GM19035 (cell line): ENCODE measurements at regions not wholly inside any gene's neighbourhood (a gene's known extent, or its start where the extent isn't known, plus 50 kb on each side); places are given as distances from the start of the nearest gene placed in this dataset.

Experiments
- ATAC-seq: cut with Tn5 transposase; IDR thresholded peaks from one replicate; pipeline ENCODE4 v1.9.1; 2021; ENCODE audit not compliant: unreplicated experiment

DNA sequence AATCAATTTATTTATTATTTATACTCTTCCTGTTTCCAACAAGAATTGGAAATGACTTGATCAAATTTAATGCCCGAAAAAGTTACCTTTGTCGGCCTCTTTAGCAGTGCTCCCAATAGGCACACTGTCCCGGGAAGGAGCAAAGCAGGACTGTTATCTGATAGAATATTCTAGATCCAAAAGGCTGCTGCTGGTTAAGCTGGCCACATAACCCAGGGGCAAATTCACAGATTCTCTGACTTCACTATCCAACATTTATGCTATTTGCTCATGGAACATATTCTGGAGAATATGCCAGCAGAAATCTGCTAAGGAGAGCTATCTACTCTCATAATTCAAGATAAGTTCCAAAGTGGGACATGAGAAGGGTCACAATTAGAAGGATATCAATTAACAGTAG, 100.2 kb upstream of the DMAC1 start:
- ATAC-seq, result no peak

DNA sequence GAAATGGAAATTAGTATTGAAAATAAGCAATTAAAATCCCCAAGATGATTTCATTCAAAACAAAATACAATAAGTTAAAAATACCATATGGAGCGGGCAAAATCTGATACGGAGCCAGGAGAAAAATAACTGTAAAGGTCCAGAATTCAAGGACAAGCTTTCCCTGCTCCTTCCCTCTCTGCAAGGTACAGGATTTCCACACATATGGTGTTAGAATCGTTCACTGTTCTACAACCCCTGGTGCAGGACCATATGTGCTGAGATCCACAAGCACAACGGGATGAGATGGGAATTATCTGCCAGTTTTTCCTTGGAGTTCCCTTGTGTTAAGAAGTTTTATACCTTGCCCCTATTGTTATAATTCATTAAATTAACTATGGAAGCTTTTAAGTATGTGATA, 94.7 kb upstream of the DMAC1 start:
- no peak for ATAC-seq

DNA sequence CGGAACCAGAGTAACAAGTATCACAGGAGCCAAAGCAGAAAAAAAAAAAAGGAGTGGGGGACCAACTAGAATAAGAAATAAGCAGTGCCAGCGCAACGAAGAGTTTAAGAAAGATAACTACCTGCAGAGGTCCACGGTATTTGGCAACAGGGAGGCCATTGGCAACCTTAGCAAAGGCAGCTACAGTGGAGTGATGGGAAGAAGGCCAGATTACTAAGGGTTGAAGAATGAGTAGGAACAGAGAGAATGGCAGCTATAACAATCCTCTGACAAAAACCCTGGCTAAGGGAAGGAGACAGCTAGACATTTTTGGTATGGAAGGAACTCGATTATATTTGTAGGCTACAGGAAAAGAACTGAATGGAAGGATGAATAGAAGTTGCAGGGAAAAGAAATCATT, 93.4 kb upstream of the DMAC1 start:
- no peak for ATAC-seq

DNA sequence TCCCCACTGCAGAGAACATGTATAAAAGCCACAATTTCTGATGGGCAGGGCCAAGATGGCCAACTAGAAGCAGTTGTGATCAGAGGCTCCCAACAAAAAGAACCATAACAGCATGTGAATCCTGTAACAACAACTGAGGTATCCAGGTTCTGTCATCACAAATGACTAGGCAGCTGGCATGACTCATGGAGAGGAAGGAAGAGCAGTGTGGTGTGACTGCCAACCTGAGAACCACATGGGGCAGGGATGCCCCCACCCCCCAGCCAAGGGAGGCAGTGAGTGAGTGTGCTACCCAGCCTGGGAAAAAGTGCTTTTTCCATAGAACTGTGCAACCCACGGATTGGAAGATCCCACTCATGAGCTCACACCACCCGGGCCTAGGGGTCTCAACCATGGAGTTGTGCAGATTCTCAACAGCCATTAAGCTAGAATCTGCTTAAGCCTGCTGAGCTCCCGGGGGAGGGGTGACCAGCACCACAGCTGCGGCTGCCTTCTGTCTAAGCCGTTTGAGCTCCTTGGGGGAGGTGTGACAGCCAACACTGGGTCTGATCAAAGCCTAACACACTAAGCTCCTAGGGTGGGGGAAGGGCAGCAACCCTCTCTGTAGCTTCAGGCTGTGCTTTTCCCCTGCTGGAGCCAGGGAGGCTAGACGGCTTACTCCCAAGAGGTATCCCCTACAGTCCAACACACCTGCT, 80.1 kb upstream of the DMAC1 start:
- ATAC-seq, result no peak

DNA sequence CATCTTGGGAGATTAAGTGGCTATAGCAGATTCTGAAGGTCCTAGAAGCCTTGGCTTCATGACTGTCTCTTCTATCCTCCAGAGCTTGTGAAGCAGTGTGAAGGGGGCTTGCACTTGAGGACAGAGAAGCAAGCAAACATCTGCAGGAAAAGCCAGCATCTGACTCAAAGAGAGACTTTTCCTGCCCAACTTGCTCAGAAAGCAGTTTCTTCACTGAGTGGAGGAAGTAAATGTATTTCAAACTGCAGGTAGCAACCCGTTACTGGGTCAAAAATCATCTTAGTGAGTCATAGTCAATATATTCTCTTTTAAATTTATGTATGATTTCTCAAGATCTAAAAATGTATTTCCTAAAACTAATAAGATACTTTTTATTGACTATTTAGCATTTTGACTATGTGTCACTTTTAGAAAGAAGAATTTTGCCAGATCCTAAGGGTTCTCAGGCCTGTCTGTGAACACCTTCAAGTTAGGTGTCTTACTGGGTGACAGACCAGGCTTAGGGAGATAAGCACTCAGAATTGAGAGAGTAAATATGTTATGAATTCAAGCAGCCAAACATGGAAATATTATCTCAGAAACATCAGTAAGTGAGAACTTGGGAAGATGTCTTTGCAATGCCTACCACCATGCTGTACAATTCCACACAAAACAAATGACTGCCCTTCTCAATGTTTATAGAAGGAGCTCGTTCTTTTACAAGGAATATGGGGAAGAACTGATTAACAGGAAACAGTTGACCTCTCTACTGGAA, 72.6 kb upstream of the DMAC1 start:
- no peak for ATAC-seq

DNA sequence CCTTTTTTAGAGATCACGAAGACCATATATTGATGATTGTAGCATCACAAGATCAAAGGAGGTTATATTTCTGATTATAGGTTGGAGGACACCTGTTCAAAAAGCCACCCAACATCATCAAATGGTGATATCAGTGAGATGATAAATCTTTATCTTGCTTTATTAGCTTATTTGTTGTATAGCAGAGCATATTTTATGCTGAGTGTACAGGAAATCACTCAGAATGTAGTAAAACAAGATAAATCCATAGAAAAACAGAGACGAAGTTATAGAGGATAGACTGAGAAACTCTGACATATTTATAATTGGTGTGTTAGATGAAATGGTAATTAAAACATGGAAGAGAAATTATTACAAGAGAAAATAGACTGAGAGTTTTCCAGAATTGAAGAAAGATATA, 69.8 kb upstream of the DMAC1 start:
- ATAC-seq, result no peak

DNA sequence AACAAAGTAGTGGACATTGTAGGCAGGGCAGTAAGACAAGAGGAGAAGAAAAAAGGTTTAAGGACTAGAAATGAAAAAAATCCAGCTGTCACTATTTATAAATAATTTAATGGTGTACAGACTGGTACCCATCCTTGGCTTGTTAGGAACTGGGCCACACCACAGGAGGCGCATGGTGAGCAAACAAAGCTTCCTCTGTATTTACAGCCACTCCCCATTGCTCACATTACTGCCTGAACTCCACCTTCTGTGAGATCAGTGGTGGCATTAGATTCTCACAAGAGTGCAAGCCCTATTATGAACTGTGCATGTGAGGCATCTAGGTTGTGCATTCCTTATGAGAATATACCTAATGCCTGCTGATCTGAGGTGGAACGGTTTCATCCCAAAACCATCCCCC, 62.6 kb upstream of the DMAC1 start:
- no peak for ATAC-seq

DNA sequence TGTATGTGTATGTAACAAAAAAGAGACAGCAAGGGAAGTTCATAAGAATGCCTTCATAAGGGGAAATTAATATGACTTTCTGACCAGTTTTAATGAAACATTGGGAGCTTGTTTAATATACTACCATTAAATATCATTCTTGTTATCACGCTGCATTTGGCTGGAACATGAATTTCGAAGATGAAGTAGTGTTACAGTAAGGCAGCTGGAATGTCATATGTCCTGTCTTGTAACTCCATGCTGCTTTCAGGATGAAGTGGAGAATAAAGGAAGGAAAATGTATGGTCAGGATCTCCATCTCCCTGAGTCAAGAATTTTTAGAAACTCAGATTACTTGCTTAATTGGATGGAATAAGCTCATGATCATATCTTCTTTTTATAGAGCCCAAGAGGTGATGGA, 61.5 kb upstream of the DMAC1 start:
- no peak for ATAC-seq

DNA sequence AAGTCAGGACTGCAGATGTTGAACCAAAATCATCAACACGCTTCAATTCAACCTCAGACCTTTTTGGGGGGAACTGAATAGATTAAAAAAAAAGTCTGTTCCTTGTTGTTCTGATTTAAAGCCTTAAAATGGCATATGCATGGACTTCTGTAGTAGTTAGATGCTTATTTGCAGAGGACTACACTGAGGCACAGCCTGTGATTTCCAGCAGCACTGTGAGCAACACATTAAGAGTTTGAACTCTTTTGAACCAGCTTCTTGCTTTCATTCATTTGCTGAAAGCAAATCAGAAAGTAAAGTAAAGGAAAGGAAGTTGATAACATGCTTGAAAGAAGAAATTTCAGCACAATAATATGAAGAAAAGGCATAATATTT, 60.7 kb upstream of the DMAC1 start:
- ATAC-seq, result no peak

DNA sequence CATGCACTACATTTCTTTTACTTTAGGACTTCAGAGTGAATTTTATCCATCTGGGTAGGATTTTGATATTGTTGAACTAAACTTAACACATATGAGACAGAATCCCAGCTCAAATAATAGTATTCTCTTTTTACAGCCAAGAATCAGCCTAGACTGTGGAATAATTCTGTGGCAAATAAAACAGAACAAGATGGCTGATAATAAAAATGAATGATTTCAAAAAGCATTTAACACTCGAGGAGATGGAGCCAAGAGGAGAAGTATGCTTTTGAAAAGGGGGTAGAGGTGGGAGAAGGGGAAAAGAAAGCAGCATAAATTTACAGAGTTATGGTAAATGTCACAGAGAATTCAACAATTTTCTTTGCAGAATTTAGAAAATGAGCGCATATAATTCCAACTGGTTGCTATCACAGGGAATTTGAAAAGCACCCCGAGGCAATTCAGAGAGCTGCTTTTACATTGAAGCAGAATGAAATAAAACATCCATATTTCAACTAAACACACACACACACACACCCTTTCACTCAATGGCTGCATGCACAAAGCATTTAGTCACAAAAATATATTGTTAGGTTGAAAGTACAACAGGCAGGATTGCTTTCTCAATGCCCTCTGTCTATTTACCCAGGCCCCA, 60.2 kb upstream of the DMAC1 start:
- ATAC-seq, result no peak

DNA sequence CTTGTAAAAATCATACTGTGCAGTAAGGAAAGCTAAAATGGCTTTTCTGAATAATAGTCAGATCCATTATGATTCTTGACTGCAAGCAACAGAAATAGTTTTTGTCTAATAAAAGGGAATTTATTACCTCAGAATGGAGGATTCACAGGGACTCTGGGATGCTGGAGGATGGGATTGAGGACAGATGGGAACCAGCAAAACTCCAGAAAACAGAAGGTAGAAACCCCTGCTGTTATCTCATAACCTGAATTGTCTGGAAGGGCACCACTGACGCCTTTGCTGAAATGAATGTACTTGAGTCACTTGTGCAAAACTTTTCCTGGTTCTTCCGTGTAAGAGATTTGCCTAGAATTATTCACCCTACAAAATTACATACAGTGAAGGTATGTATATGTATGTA, 58.6 kb upstream of the DMAC1 start:
- ATAC-seq, result no peak

DNA sequence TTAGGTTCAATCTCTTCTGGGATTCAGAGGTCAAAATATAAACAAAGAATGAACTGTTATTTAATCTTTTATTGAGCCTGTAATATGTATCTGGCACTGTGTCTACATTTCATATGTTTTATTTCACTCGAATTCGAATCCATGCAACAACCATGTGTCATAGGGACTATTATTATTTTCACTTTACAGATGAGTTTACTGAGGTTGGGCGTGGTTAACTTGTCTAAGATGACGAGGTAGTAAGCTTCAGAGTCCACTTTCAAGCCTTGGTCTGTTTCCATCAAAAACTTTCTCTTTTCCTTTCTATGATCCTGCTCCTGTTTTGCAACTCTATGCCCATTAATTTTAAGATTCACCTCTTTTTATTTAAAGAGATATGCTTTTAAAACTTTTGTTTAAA, 55.2 kb upstream of the DMAC1 start:
- no peak for ATAC-seq
